Hypothalamus (tissue), 51 donors: ENCODE measurements at regions not wholly inside any gene's neighbourhood (a gene's known extent, or its start where the extent isn't known, plus 50 kb on each side); places are given as distances from the start of the nearest gene placed in this dataset.

Experiments
- DNase-seq, 51 donors: peaks; one replicate each; lab custom pipeline; 2025; lab: John Stamatoyannopoulos, UW

- DNase-seq: no peak
These were observed 239.7 kb upstream of the MKLN1 start for GRCh38 chr7:131087756-131088658.

GRCh38 chr7:131090188-131090587 lies 237.5 kb upstream of the MKLN1 start:
- no peak for DNase-seq

GRCh38 chr7:131090886-131091692 lies 236.6 kb upstream of the MKLN1 start:
- no peak for DNase-seq

GRCh38 chr7:131094685-131095084 lies 233.0 kb upstream of the MKLN1 start:
- DNase-seq: no peak

GRCh38 chr7:131095346-131095745 lies 232.3 kb upstream of the MKLN1 start:
- no peak for DNase-seq

- DNase-seq: no peak
These were observed 231.3 kb upstream of the MKLN1 start for GRCh38 chr7:131096267-131096927.

GRCh38 chr7:131097662-131098376 lies 229.9 kb upstream of the MKLN1 start:
- DNase-seq: no peak

- no peak for DNase-seq
These were observed 229.1 kb upstream of the MKLN1 start for GRCh38 chr7:131098527-131098926.

- DNase-seq: no peak
These were observed 227.2 kb upstream of the MKLN1 start for GRCh38 chr7:131100357-131101054.

- DNase-seq: peak in 1 of 51 donors; percentile 14
These were observed 223.7 kb upstream of the MKLN1 start for GRCh38 chr7:131103997-131104396.

- peak in 1 of 51 donors; percentile 38 for DNase-seq
These were observed 222.9 kb upstream of the MKLN1 start for GRCh38 chr7:131104596-131105293.

GRCh38 chr7:131105294-131105798 lies 222.3 kb upstream of the MKLN1 start:
- peak in 8 of 51 donors; percentile 36 to 72 (median 58) for DNase-seq

GRCh38 chr7:131105799-131106680 lies 221.6 kb upstream of the MKLN1 start:
- DNase-seq: peak in 50 of 51 donors; percentile 25 to 94 (median 81)

- peak in 33 of 51 donors; percentile 8 to 88 (median 45) for DNase-seq
These were observed 220.9 kb upstream of the MKLN1 start for GRCh38 chr7:131106681-131107336.

- peak in 49 of 51 donors; percentile 25 to 85 (median 68) for DNase-seq
These were observed 220.1 kb upstream of the MKLN1 start for GRCh38 chr7:131107337-131108211.
